Hematopoietic multipotent progenitor cell treated with erythropoietin and hydrocortisone succinate and interleukin-3 and kit ligand, for 4 days (in vitro differentiated cells): ENCODE measurements at regions not wholly inside any gene's neighbourhood (a gene's known extent, or its start where the extent isn't known, plus 50 kb on each side); places are given as distances from the start of the nearest gene placed in this dataset.

Experiments
- DNase-seq: peaks from one replicate; pipeline ENCODE4 v3.0.0-alpha.2; 2015

DNA sequence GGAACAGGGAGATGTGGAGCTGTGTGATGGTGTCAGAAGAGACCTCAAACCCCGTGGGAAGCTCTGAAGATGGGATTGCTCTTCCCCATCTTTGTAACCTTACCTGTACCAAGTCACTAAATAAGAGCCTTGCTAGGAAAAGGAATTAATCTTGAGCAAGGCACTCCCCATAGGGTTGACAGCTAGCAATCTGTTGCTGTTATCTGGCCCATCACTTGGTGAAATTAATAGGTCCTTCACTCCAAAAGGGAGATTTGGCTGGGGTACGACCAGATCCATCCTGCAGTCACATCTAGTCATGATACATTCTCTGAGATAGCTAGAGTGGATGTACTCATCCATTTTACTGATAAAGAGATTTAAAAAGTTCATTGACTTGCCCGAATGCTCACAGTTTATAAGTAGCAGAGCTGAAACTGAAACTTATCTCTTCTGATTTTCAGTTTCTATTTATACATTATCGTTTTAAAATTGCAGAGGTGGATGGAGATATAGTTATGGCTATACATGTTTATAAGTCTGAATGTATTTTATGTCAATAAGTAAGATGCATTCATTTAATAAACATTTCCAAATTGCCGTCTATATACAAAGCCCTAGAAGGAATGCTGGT, 299.1 kb upstream of the MCTP2 start:
- no peak for DNase-seq

- no peak for DNase-seq
Observed at GRCh38 chr15:93929375-93930094, 301.8 kb upstream of the MCTP2 start.

DNA sequence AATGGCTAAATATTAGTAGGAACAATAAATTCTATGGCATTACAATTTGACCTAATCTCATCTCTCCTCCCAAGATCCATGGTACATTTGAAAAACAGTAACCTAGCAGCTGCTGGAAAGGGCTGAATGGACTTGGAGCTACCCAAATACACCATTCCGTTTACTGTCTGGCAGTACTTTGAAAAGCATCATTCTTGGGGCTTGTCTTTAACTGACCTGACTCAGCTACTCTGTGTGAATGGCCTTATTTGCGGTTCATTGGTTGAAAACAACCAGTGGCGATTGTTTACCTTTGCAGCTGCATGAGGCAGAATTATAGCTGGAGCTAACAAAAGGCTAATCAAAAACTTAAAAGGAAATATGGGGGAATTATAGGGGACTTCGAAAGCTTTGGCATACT, 311.2 kb upstream of the MCTP2 start:
- no peak for DNase-seq

GRCh38 chr15:93918801-93919200, 312.6 kb upstream of the MCTP2 start:
- DNase-seq, result peak; percentile 60

GRCh38 chr15:93917181-93917580, 314.2 kb upstream of the MCTP2 start:
- no peak for DNase-seq

GRCh38 chr15:93913871-93914270, 317.5 kb upstream of the MCTP2 start:
- DNase-seq, result no peak

- DNase-seq, result no peak
Observed at GRCh38 chr15:93913310-93913709, 318.1 kb upstream of the MCTP2 start.

DNA sequence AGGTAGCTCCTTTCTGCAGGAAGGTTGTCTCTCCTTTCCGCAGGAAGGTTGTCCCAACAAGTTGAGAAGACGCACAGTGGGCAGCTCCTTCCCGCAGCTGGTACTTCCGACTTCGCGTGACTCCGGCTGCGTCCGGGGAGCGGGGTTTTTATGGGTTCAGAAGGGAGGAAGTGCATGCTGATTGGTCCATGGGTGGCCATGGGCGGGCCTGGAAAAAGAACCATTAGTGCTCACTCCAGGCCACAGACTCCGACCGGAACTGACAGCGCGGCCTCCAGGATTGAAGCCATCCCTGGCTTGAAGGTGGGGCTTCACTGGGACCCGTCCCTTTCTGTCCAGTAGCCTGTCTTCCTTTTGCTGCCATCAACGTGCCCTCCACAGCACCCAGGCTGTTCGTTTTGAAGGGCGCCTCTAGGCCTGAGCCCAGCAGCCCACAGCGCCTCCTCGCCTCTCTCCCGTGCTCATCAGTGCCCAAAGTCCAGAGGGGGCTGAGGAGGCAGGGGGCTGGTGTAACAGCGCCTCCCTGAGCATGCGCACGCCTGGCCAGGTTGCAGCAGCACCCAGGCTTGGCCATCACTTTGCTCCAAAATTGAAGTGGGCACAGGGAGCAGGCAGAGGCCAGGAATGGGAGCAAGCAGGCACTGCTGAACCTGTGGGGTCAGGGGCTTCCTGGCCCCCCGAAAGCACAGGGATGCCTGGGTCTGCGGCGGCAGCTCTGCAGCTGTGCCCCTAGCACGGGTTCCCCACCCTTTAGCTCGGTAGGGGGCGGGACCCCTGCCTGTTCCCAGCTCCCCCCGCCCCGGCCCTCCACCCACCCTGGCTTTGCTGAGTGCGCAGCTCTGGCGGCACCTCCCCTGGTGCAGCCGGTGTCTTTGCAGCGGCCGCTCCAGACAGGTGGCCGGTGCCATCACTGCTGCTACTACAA, 330.6 kb upstream of the MCTP2 start:
- no peak for DNase-seq

DNA sequence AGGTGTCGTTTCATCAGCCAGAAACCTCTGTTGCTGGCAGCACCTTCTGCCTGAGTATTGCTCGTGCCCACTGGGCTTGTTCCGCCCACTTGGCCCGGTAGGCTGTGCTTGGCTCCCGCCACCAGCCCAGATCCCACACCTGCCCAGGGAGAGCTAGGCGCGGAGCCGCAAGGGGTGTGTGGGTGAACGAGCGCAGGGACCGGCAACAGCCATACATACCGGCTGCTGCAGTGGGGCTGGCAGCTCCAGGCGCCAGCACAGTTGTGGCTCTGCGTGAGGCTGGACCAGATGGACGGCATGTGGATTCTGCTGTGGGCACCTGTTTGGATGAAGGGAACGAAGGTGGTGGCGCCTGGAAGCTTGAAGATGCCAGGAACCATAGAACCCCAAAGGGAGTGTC, 331.5 kb upstream of the MCTP2 start:
- no peak for DNase-seq

DNA sequence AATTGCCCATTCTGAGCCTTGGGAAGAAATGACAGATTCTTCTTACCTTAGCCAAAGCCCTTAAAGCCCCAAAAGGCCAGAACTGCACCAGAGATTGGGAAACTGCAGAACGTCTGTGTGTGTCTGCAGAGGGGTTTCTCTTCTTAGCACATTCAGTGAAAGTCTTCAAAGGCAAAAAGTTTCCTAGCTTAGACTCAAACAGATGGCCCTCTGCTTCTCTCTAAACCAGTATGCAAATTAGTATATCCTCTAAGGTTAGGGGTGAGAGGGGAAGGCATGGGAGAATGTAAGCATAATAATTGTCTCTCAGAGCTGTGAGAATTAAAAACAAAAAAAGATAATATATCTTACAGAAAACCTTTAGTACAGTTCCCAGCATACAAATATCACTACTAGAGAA, 334.0 kb upstream of the MCTP2 start:
- no peak for DNase-seq

DNA sequence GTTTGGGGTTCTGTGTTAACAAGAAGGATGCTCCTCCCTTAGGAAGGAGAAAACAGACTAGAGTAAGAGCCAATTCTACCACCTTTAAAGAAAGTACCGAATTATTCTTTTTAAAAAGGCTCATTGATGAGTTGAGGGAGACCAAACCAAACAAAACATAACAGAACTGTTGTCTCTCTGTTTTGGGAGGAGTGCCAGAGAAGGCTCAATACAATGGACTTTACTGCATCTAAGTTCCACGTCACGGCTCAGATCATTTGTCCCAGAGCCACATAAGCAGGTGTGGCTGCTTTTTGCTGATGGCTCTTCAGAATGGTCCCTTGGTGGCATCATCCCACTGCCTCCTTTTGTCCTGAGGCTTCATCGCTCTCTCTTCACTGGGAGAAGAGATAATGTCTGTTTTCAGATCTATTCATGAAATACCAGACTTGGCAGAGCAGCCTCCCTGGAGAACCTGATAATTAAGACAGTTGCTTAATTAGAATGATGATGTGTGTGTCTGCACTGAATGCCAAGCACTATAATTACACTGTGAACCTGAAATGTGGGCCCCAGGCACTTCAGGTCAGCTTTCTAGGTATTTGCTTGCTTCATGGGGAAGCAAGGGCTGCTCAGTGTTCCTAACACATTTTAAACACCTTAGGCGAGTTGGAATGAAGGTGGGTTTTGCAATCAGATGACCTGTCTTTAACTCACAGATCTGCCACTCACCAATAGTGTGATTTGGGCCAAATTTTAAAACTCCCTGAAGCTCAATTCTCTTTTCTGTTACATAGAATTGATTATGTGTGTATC, 335.2 kb upstream of the MCTP2 start:
- no peak for DNase-seq

DNA sequence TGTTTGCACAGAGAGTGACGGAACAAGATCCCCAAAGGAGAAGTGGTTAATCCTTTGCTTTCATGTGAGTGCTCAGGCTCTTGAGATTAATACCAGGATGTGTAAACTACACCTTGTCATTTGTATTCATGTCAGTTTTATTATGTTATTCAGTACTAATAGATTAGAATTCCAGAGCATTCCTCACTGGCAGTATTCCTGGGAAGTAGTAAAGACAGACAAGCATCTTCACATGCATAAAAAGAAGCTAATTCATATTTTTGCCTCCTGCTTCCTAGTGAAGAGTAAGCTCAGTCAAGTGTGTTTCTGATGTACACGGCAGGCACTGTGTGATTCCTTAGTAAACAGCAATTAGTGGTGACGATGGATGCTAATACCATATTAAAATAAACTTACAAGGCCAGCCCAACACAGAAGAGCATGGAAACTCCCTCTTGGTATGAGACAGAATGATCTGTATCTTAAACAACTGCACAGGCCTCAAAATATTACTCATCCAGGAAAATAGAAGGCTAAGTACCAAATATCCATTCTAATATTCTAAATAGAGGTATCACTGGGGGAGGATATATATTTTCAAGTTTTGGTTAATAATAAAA, 336.8 kb upstream of the MCTP2 start:
- DNase-seq, result no peak

DNA sequence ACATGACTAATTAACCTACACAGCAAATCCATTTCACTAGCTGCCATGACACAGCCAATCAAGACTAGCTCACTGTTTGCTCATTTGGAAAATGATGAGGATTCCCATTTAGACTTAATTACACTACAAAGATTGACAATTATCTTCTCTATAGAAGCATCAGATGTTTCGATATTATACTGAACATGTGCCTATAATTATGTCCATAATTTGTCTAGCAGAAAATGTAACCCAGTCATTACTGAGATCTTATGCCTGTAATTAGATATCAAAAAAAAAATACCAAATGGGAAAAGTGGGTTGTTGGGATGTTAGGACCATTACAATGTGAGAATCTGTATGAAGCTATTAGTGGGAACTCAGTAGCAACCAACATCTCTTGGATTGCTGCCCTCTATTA, 344.2 kb upstream of the MCTP2 start:
- no peak for DNase-seq

DNA sequence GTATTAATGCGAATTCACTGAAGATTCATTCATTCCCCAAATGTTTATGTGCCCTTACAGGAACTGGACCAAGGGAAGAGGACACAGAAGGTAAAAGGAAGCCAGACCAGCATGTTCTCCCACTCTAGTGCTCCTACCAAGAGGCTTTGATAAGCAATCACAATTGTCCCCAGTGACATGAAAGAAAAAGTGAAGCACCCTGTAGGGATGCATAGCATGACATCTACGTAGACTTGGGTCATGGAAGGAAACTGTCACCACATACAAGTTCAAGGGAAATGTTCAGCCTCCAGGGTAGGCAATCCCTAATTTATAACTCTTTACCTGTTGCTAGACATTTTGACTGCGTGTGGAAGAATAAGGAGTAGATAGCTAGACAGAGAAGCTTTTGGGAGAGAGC, 348.6 kb upstream of the MCTP2 start:
- no peak for DNase-seq

DNA sequence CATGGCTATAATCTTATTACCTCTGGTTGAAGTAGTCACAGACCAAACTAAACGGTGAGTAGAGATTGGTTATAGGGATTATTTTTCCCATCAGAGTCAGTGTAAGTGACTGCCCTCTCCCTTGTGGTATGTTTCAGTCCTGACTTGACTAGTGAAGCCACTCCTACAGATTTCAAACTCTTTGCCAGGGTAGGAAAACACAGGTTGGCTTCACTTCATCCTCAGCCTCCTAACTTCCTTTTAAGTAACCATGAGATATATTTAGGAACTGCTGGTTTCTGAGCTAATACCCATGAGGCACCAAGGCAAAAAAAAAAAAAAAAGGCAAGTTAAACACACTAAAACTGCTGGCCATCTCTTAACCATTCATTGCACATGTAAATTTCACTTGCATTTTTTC, 349.2 kb upstream of the MCTP2 start:
- DNase-seq, result no peak

- DNase-seq, result no peak
Observed at GRCh38 chr15:93881310-93881709, 350.1 kb upstream of the MCTP2 start.

- no peak for DNase-seq
Observed at GRCh38 chr15:93880358-93880757, 351.0 kb upstream of the MCTP2 start.

GRCh38 chr15:93870583-93870982, 360.8 kb upstream of the MCTP2 start:
- no peak for DNase-seq

DNA sequence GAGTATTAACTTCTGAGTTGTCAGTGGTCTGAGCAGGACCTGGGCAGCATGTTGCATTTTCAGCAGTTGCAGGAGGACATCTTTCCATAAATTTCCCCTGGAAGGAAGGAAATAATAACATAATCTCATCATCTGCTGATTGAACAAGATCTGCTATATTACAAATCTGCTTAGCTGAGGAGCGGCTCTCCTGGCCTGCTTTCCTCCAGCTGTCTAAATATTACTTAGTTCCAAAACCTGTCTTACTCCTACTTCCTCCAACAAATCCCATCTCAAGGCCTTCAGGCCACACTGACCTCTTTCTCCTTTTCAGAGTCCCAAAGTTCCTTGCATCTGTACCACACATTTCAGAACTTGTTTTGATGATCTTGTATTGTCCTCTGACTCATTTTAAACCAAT, 364.4 kb upstream of the MCTP2 start:
- no peak for DNase-seq

DNA sequence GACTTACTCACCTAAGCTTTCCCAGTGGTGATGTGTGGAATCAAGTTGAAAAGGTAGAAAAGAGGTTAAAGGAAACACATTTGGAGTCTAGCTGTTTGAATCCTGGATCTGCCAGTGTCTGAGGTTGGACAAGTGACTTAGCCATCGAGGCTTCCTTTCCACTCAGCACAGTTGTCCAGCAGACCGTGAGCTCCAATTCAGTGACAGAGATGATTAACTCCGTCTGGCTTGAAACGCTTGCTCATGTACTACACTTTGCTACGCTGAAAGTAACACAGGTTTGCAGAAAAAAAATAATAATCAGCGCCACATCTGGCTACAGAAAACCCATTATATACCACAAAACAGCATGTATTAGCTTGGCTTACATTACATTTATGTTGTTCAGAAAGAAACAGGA, 364.9 kb upstream of the MCTP2 start:
- no peak for DNase-seq

- peak; percentile 36 for DNase-seq
Observed at GRCh38 chr15:93865586-93865985, 365.8 kb upstream of the MCTP2 start.

- peak; percentile 83 for DNase-seq
Observed at GRCh38 chr15:93862791-93863190, 368.6 kb upstream of the MCTP2 start.
